Stimulated activated CD8-positive, alpha-beta memory T cell treated with anti-CD3 and anti-CD28 coated beads, Interleukin-2, amount 100 ng/mL, for 48 hours (primary cell): ENCODE measurements at regions not wholly inside any gene's neighbourhood (a gene's known extent, or its start where the extent isn't known, plus 50 kb on each side); places are given as distances from the start of the nearest gene placed in this dataset.
"Not testable (repeated sequence)": the region's sequence is repeated elsewhere in the genome, so short reads cannot be mapped to it uniquely, and the experiment has no call there.

ENCODE experiments used
- DNase-seq, 2 donors: peaks; one replicate each; pipeline ENCODE4 v3.0.0-alpha.2; 2020; ENCODE audit warnings: low read depth in 2 of 2

GRCh38 chr2:111445191-111445929 lies 324.6 kb downstream of the BCL2L11 start:
- not testable (repeated sequence) for DNase-seq

- not testable (repeated sequence) for DNase-seq
These were observed 325.2 kb downstream of the BCL2L11 start for GRCh38 chr2:111445941-111446340.

- not testable (repeated sequence) for DNase-seq
These were observed 326.8 kb downstream of the BCL2L11 start for GRCh38 chr2:111447482-111447881.

- DNase-seq, result not testable (repeated sequence)
These were observed 328.1 kb downstream of the BCL2L11 start for GRCh38 chr2:111448796-111449195.

GRCh38 chr2:111450526-111450925 lies 329.8 kb downstream of the BCL2L11 start:
- DNase-seq, result not testable (repeated sequence)

GRCh38 chr2:111451692-111452199 lies 331.0 kb downstream of the BCL2L11 start:
- not testable (repeated sequence) for DNase-seq

- DNase-seq, result not testable (repeated sequence)
These were observed 331.5 kb downstream of the BCL2L11 start for GRCh38 chr2:111452208-111452607.

- not testable (repeated sequence) for DNase-seq
These were observed 332.6 kb downstream of the BCL2L11 start for GRCh38 chr2:111453308-111453707.

- DNase-seq, result not testable (repeated sequence)
These were observed 333.1 kb downstream of the BCL2L11 start for GRCh38 chr2:111453816-111454215.

- DNase-seq, result not testable (repeated sequence)
These were observed 333.7 kb downstream of the BCL2L11 start for GRCh38 chr2:111454404-111454803.

GRCh38 chr2:111455016-111456015 lies 334.6 kb downstream of the BCL2L11 start:
- not testable (repeated sequence) for DNase-seq

GRCh38 chr2:111457191-111457590 lies 336.5 kb downstream of the BCL2L11 start:
- not testable (repeated sequence) for DNase-seq

- not testable (repeated sequence) for DNase-seq
These were observed 340.2 kb downstream of the BCL2L11 start for GRCh38 chr2:111460901-111461300.

- DNase-seq, result not testable (repeated sequence)
These were observed 341.1 kb downstream of the BCL2L11 start for GRCh38 chr2:111461831-111462230.

- not testable (repeated sequence) for DNase-seq
These were observed 341.9 kb downstream of the BCL2L11 start for GRCh38 chr2:111462572-111462971.

- not testable (repeated sequence) for DNase-seq
These were observed 342.6 kb downstream of the BCL2L11 start for GRCh38 chr2:111463238-111463848.

GRCh38 chr2:111463956-111464355 lies 343.2 kb downstream of the BCL2L11 start:
- not testable (repeated sequence) for DNase-seq

- DNase-seq, result not testable (repeated sequence)
These were observed 343.7 kb downstream of the BCL2L11 start for GRCh38 chr2:111464367-111464766.

- not testable (repeated sequence) for DNase-seq
These were observed 344.8 kb downstream of the BCL2L11 start for GRCh38 chr2:111465521-111465920.

GRCh38 chr2:111466744-111467143 lies 346.0 kb downstream of the BCL2L11 start:
- DNase-seq, result not testable (repeated sequence)

- not testable (repeated sequence) for DNase-seq
These were observed 350.2 kb downstream of the BCL2L11 start for GRCh38 chr2:111470924-111471323.
